Ovary (tissue), 7 donors: ENCODE measurements at regions not wholly inside any gene's neighbourhood (a gene's known extent, or its start where the extent isn't known, plus 50 kb on each side); places are given as distances from the start of the nearest gene placed in this dataset.

Experiments
- DNase-seq, 5 donors: peaks; one replicate each; pipeline ENCODE4 v3.0.0-alpha.2; 2019 to 2020
- H3K27ac ChIP-seq, 2 donors: fragments of 200-600 bp; one replicate each; pipeline versions ENCODE4 v1.5.1 to v1.8.0; 2019 to 2022
- H3K27me3 ChIP-seq: fragments of 200-600 bp; one replicate; pipeline ENCODE4 v1.8.0; 2022
- H3K36me3 ChIP-seq: fragments of 200-600 bp; sonication (generic); one replicate; pipeline ENCODE4 v1.5.1; 2019
- H3K4me1 ChIP-seq: one replicate; pipeline ENCODE4 v1.8.1; 2013; ENCODE audit warnings: mild to moderate bottlenecking, moderate library complexity; ENCODE audit not compliant: insufficient read depth
- H3K4me3 ChIP-seq: fragments of 200-600 bp; sonication (generic); one replicate; pipeline ENCODE4 v1.5.1; 2017
- H3K9me3 ChIP-seq, 2 donors: fragments of 200-600 bp in 1 of 2; sonication (generic) in 1 of 2; one replicate each; pipeline versions ENCODE4 v1.5.1 to v1.8.1; 2013 to 2019; ENCODE audit warnings: mild to moderate bottlenecking in 1 of 2, moderate library complexity in 1 of 2
- CTCF ChIP-seq, 3 donors: fragments of 450-650 bp in 2 of 3; fragments of 200-600 bp in 1 of 3; IDR thresholded peaks; one replicate each; pipeline versions ENCODE4 v1.5.1 to v1.8.0; 2016 to 2022; ENCODE audit warnings: antibody characterized with exemption in 3 of 3, mild to moderate bottlenecking in 1 of 3
- EP300 ChIP-seq: sonication (generic); formaldehyde crosslinking; IDR thresholded peaks from one replicate; pipeline ENCODE4 v1.6.1; 2017; ENCODE audit warnings: antibody characterized with exemption
- POLR2A ChIP-seq: fragments of 450-650 bp; IDR thresholded peaks from one replicate; pipeline ENCODE4 v1.6.1; 2017; ENCODE audit warnings: antibody characterized with exemption, mild to moderate bottlenecking, moderate library complexity
- WGBS, 3 donors: extraction: QIAGEN DNeasy Blood & Tissue Kit in 1 of 3; methylation state at CpG; one replicate each; pipeline versions ENCODE4 v1.1.5 to v1.1.7; 2013 to 2017; 5-methylcytosine and 5-hydroxymethylcytosine counted together
- intact Hi-C, 4 donors: fragments of 100-400 bp; cut with DNase I; formaldehyde crosslinking; loops; one replicate each; pipeline versions ENCODE4 v1.11.0 to v1.15.1; 2022 to 2023
- donor health status: DM: no; HTN: no; CAD: no; lungs with moderate emphysema.
- donor health status: DM: no; HTN: no; CAD: no.
- donor health status: Bipolar disorder and iron deficiency.
- donor health status: DM: no; HTN: no; CAD: no.
- donor health status: DM: yes; HTN: yes; CAD: no.

- WGBS, 3 donors: 81 to 83% (median 82%) methylated on average over 2 of the region's 2 CpGs
- H3K4me3 ChIP-seq: no peak overlapping the region
- no peak overlapping the region for H3K27ac ChIP-seq
- H3K9me3 ChIP-seq: no peaks in the 10 kb centered on the region
- TF ChIP-seq POLR2A (no peak), CTCF (IDR thresholded peaks at IDR 0.05) (no peak), EP300 (no peak)
- intact Hi-C loops: no loop called here
- DNase-seq: no peak
- H3K36me3 ChIP-seq: no peaks in the 10 kb centered on the region
- no peaks in the 10 kb centered on the region for H3K4me1 ChIP-seq
- H3K27me3 ChIP-seq: no peaks in the 10 kb centered on the region
These were observed 160.6 kb upstream of the PLCXD3 start for GRCh38 chr5:41670854-41671479.

- no peak overlapping the region for H3K27ac ChIP-seq
- intact Hi-C loops: no loop called here
- no peak for DNase-seq
These were observed 159.8 kb upstream of the PLCXD3 start for GRCh38 chr5:41670216-41670615.

GRCh38 chr5:41661254-41661653 lies 150.9 kb upstream of the PLCXD3 start:
- H3K9me3 ChIP-seq: no peaks in the 10 kb centered on the region
- H3K27ac ChIP-seq: no peak overlapping the region
- no peaks in the 10 kb centered on the region for H3K36me3 ChIP-seq
- intact Hi-C loops: no loop called here
- DNase-seq: no peak
- no peak for TF ChIP-seq EP300
- no peak for TF ChIP-seq CTCF (IDR thresholded peaks at IDR 0.05)
- no peak for TF ChIP-seq POLR2A
- H3K4me1 ChIP-seq: no peaks in the 10 kb centered on the region
- no peaks in the 10 kb centered on the region for H3K27me3 ChIP-seq
- WGBS, 3 donors: 92 to 97% (median 94%) methylated on average over 3 of the region's 3 CpGs
- H3K4me3 ChIP-seq: no peak overlapping the region

More at GRCh38 chr5:41670216-41670615, 159.8 kb upstream of the PLCXD3 start:
- H3K4me1 ChIP-seq: no peaks in the 10 kb centered on the region
- H3K9me3 ChIP-seq: no peaks in the 10 kb centered on the region
- no peaks in the 10 kb centered on the region for H3K36me3 ChIP-seq
- 90 to 94% (median 93%) methylated on average over 3 of the region's 3 CpGs for WGBS, 3 donors
- H3K27me3 ChIP-seq: no peaks in the 10 kb centered on the region
- TF ChIP-seq POLR2A (no peak), CTCF (IDR thresholded peaks at IDR 0.05) (no peak), EP300 (no peak)
- no peak overlapping the region for H3K4me3 ChIP-seq

DNA sequence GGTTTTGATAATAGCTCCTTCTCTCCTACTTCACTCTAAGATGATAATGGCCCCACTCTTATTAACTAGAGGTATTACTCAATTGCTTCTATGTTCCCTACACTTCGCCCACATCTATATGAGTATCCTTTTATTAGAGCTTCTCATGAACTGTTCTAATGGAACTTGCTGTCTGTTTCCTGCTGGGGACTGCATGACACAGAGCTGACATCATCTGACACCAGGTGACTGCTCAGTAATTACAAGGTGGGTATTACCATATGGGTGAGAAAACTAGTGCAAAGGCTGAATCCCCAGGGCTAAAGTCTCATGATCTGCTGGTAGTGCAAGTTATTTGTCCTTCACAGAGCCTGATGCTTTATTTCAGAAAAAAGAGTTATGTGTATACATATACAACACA lies 146.2 kb upstream of the PLCXD3 start:
- no peaks in the 10 kb centered on the region for H3K9me3 ChIP-seq
- no peaks in the 10 kb centered on the region for H3K27me3 ChIP-seq
- no peak for TF ChIP-seq POLR2A
- no peak for TF ChIP-seq EP300
- H3K4me1 ChIP-seq: no peaks in the 10 kb centered on the region
- no peak for DNase-seq
- WGBS, 3 donors: 99 to 100% (median 100%) methylated on average over 1 of the region's 1 CpG
- no peak overlapping the region for H3K4me3 ChIP-seq
- intact Hi-C loops: no loop called here
- H3K27ac ChIP-seq: no peak overlapping the region
- H3K36me3 ChIP-seq: no peaks in the 10 kb centered on the region

DNA sequence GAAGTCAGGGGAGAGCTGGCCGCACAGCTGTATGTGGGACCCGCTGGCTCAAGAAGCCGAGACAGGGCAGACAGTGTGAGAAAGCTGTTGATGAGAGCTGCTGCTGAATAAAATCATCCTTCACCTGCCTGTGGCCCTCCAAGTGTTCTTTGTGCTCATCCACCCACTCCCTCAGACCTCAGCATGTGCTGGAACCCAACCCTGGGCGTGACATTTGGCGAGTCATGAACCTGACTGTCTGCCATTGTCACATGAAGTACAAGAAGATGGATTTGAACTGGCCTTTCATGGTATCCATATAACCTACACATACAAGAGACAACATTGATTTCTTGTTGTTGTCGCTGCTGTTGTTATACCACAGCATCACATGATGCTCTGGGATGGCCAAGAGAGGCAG lies 139.7 kb upstream of the PLCXD3 start:
- H3K36me3 ChIP-seq: no peaks in the 10 kb centered on the region
- H3K27ac ChIP-seq: no peak overlapping the region
- H3K4me3 ChIP-seq: no peak overlapping the region
- TF ChIP-seq CTCF (IDR thresholded peaks at IDR 0.05): no peak
- no peak for TF ChIP-seq EP300
- no peak for TF ChIP-seq POLR2A
- intact Hi-C loops: no loop called here
- no peaks in the 10 kb centered on the region for H3K9me3 ChIP-seq
- peak in 2 of 5 donors; percentile 14 to 40 for DNase-seq
- 45 to 58% (median 48%) methylated on average over 6 of the region's 6 CpGs for WGBS, 3 donors
- no peaks in the 10 kb centered on the region for H3K27me3 ChIP-seq
- H3K4me1 ChIP-seq: peaks cover 4% of the 10 kb centered on the region
